ENCODE measurements at regions not wholly inside any gene's neighbourhood (a gene's known extent, or its start where the extent isn't known, plus 50 kb on each side); places are given as distances from the start of the nearest gene placed in this dataset.

DNA sequence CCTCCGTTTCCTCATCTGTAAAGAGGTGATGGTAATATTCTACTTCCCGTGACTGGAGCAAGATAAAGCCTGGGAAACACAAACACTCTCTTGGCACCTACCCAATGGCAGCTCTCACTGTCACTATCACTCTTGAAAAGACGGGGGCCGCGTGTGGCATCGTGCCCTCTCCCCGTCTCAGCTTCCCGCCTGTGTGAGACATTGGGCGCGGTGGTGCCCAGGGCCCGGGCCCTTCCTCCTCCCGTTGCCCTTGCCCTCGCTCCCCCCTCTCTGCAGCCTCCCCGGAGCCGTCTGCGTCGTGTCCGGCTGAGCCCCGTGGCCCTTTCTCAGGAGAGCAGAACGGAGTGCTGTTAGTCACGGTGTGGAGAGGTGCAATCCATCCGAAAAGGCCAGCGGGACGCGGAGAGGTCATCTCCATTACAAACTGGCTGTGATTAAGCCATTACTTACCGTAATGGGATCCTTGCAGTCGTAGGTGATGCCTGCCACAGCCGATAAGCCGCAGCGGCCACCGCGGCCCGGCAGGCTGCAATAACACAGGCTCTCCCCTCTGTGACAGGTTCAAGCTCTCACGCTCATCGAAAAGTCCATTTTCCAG lies 156.4 kb upstream of the ZC3H12A start:
- no peaks in the 10 kb centered on the region for H3K9me3 ChIP-seq
- H3K36me3 ChIP-seq (ENCODE audit: low read depth, missing control alignments) = no peaks in the 10 kb centered on the region
- TF ChIP-seq POLR2A (IDR thresholded peaks at IDR 0.05) = no peak
- TF ChIP-seq, protein P1, sequence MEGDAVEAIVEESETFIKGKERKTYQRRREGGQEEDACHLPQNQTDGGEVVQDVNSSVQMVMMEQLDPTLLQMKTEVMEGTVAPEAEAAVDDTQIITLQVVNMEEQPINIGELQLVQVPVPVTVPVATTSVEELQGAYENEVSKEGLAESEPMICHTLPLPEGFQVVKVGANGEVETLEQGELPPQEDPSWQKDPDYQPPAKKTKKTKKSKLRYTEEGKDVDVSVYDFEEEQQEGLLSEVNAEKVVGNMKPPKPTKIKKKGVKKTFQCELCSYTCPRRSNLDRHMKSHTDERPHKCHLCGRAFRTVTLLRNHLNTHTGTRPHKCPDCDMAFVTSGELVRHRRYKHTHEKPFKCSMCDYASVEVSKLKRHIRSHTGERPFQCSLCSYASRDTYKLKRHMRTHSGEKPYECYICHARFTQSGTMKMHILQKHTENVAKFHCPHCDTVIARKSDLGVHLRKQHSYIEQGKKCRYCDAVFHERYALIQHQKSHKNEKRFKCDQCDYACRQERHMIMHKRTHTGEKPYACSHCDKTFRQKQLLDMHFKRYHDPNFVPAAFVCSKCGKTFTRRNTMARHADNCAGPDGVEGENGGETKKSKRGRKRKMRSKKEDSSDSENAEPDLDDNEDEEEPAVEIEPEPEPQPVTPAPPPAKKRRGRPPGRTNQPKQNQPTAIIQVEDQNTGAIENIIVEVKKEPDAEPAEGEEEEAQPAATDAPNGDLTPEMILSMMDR (IDR thresholded peaks at IDR 0.05) = no peak
- intact Hi-C loops (cut with DNase I; ENCODE audit: low total_unique reads) = no loop called here
- DNase-seq = peak; percentile 48
- H3K4me3 ChIP-seq = no peak overlapping the region
- WGBS, 2 donors = 5% methylated on average over 21 to 35 of the region's 35 CpGs
- no peaks in the 10 kb centered on the region for H3K27me3 ChIP-seq
- H3K4me1 ChIP-seq = peaks cover 7% of the 10 kb centered on the region
- H3K27ac ChIP-seq = no peak overlapping the region

DNA sequence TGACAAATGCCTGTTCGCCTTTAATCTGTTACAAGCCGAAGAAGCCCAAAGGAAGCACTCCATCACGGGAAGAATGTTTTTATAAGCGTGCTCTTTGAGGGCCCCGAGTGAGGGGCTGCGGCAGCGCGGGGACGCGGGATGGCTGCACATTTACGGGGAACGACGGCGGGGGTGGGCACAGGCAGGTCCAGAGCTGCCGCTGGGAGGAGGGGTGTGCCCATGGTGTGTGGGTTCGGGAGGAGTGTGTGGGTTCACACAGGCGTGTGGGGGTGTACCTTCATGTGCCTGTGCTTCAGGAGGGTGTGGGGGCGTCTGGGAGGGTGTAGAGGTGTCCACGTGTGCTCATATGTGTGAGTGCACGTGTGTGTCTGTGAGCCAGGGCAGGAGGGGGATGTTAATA lies 155.9 kb upstream of the ZC3H12A start:
- no peak overlapping the region for H3K4me3 ChIP-seq
- no peak overlapping the region for H3K27ac ChIP-seq
- TF ChIP-seq, protein P1 (IDR thresholded peaks at IDR 0.05) = no peak
- no peak for TF ChIP-seq POLR2A (IDR thresholded peaks at IDR 0.05)
- H3K36me3 ChIP-seq (ENCODE audit: low read depth, missing control alignments) = no peaks in the 10 kb centered on the region
- 13 to 15% methylated on average over 20 of the region's 20 CpGs for WGBS, 2 donors
- intact Hi-C loops (cut with DNase I; ENCODE audit: low total_unique reads) = no loop called here
- H3K27me3 ChIP-seq = no peaks in the 10 kb centered on the region
- no peaks in the 10 kb centered on the region for H3K9me3 ChIP-seq
- no peak for DNase-seq
- H3K4me1 ChIP-seq = peaks cover 7% of the 10 kb centered on the region

DNA sequence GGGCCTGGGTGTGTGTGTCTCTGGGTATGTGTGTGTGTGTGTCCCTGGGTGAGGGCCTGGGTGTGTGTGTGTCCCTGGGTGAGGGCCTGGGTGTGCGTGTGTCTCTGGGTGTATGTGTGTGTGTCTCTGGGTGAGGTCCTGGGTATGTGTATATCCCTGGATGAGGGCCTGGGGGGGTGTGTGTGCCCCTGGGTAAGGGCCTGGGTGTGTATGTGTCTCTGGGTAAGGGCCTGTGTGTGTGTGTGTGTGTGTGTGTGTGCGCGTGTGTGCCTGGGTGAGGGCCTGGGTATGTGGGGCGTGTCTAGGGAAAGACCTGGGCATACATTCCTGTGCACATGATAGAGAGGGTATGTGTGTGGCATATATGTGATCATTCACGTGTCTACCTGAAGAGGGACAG lies 155.1 kb upstream of the ZC3H12A start:
- intact Hi-C loops (cut with DNase I; ENCODE audit: low total_unique reads) = no loop called here
- no peak for TF ChIP-seq POLR2A (IDR thresholded peaks at IDR 0.05)
- TF ChIP-seq, protein P1 (IDR thresholded peaks at IDR 0.05) = no peak
- Histone ChIP-seq H3K4me3 (no peak overlapping the region), H3K4me1 (peaks cover 7% of the 10 kb centered on the region), H3K36me3 (ENCODE audit: low read depth, missing control alignments) (no peaks in the 10 kb centered on the region), H3K27me3 (no peaks in the 10 kb centered on the region), H3K9me3 (no peaks in the 10 kb centered on the region), H3K27ac (no peak overlapping the region)
- no peak for DNase-seq
- 81 to 84% methylated on average over 4 to 5 of the region's 5 CpGs for WGBS, 2 donors

DNA sequence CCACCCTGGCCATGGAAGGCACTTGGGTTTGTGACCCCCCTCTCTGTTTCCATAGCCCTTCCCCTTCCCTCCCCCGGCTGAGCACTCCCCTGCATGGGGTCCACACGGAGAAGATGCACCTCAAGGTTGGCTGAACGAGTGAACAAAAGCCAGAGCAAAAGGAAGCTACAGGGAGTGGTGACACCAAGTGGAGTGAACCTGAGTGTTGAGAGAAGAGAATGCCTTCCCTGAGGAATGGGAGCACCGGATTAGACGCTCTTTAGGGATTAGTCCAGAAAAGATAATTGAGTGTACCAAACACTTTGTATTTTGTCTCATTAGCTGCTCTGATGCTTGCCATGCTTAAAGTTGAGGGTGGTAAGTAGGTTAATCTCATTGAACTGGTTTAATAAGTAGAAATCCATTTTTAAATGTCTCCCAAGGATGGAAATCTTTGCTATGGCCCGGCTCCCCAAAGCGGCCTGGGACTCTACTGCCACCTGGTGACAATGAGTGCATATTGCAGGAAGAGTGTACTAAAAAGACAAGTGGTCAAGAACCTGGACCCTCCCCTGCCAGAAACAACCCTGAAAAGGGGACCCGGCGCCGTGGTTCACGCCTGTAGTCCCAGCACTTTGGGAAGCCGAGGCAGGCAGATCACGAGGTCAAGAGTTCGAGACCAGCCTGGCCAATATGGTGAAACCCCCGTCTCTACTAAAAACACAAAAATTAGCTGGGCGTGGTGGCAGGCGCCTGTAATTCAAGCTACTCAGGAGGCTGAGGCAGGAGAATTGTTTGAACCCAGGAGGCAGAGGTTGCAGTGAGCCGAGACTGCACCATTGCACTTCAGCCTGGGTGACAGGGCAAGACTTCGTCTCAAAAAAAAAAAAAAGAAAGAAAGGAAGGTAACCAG lies 150.6 kb upstream of the ZC3H12A start:
- Histone ChIP-seq H3K36me3 (ENCODE audit: low read depth, missing control alignments) (no peaks in the 10 kb centered on the region), H3K4me1 (no peaks in the 10 kb centered on the region), H3K9me3 (no peaks in the 10 kb centered on the region), H3K27me3 (no peaks in the 10 kb centered on the region), H3K27ac (no peak overlapping the region), H3K4me3 (no peak overlapping the region)
- 39 to 46% methylated on average over 19 of the region's 19 CpGs for WGBS, 2 donors
- intact Hi-C loops (cut with DNase I; ENCODE audit: low total_unique reads) = no loop called here
- DNase-seq = peak; percentile 50
- TF ChIP-seq POLR2A (IDR thresholded peaks at IDR 0.05) = no peak
- TF ChIP-seq, protein P1 (IDR thresholded peaks at IDR 0.05) = peak; percentile 32 to 69 (median 66)

Data from testis (tissue), 2 donors.